Esophagus muscularis mucosa (tissue), 3 donors: ENCODE measurements at regions not wholly inside any gene's neighbourhood (a gene's known extent, or its start where the extent isn't known, plus 50 kb on each side); places are given as distances from the start of the nearest gene placed in this dataset.

Experiments used
- POLR2AphosphoS5 ChIP-seq, 2 donors: sonication (generic); formaldehyde crosslinking; IDR thresholded peaks; one replicate each; pipeline ENCODE4 v1.6.1; 2017; ENCODE audit warnings: antibody characterized with exemption in 2 of 2
- TF ChIP-seq, protein P1 (sequence below), 3 experiments: fragments of 200-600 bp in 2 of 3; fragments of 450-650 bp in 1 of 3; sonication (generic) in 2 of 3; IDR thresholded peaks; one replicate each; pipeline ENCODE4 v1.5.1; 2017 to 2019; ENCODE audit warnings: antibody characterized with exemption in 3 of 3, mild to moderate bottlenecking in 2 of 3, moderate library complexity in 1 of 3

DNA sequence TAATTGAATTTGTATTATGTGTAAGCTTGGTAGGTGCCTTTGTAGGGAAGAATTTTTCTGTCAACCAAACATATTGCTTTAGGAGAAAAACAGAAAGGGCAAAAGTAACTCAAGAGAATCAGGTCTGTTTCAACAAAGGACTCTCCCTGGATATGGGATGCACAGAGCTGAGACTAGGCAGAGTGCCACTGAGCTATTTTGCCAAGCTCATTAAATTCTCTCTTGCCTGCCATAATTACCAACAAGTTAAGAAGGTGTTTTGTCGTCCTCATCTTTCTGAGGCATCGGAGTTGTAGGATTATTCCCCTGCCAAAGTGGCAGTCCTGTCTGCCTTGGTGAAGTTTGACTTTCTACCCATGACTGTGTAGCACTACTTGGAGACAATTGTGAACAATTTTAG, 438.9 kb upstream of the SEL1L start:
- TF ChIP-seq, protein P1, sequence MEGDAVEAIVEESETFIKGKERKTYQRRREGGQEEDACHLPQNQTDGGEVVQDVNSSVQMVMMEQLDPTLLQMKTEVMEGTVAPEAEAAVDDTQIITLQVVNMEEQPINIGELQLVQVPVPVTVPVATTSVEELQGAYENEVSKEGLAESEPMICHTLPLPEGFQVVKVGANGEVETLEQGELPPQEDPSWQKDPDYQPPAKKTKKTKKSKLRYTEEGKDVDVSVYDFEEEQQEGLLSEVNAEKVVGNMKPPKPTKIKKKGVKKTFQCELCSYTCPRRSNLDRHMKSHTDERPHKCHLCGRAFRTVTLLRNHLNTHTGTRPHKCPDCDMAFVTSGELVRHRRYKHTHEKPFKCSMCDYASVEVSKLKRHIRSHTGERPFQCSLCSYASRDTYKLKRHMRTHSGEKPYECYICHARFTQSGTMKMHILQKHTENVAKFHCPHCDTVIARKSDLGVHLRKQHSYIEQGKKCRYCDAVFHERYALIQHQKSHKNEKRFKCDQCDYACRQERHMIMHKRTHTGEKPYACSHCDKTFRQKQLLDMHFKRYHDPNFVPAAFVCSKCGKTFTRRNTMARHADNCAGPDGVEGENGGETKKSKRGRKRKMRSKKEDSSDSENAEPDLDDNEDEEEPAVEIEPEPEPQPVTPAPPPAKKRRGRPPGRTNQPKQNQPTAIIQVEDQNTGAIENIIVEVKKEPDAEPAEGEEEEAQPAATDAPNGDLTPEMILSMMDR (IDR thresholded peaks at IDR 0.05), result no peak
- no peak for TF ChIP-seq POLR2AphosphoS5 (IDR thresholded peaks at IDR 0.05)
